ENCODE measurements at regions not wholly inside any gene's neighbourhood (a gene's known extent, or its start where the extent isn't known, plus 50 kb on each side); places are given as distances from the start of the nearest gene placed in this dataset.

- FAIRE-seq, result no peak
- no peak for DNase-seq (ENCODE audit: insufficient read length, low spot score)
- no peak for TF ChIP-seq CTCF (IDR thresholded peaks at IDR 0.05; ENCODE audit: insufficient read depth, missing control alignments)
Measured at GRCh38 chr10:124146483-124146882, 53.1 kb upstream of the CHST15 start.

GRCh38 chr10:124145109-124145870, 51.9 kb upstream of the CHST15 start:
- no peak for FAIRE-seq
- TF ChIP-seq CTCF (IDR thresholded peaks at IDR 0.05; ENCODE audit: insufficient read depth, missing control alignments), result no peak
- DNase-seq (ENCODE audit: insufficient read length, low spot score), result no peak

- TF ChIP-seq CTCF (IDR thresholded peaks at IDR 0.05; ENCODE audit: insufficient read depth, missing control alignments), result no peak
- DNase-seq (ENCODE audit: insufficient read length, low spot score), result no peak
- no peak for FAIRE-seq
Measured at GRCh38 chr10:124144536-124144935, 51.1 kb upstream of the CHST15 start.

- no peak for FAIRE-seq
- TF ChIP-seq CTCF (IDR thresholded peaks at IDR 0.05; ENCODE audit: insufficient read depth, missing control alignments), result no peak
- DNase-seq (ENCODE audit: insufficient read length, low spot score), result no peak
Measured at GRCh38 chr10:124143721-124144120, 50.3 kb upstream of the CHST15 start.

Data from D721Med (cell line).